Ascending aorta (tissue), 2 donors: ENCODE measurements at regions not wholly inside any gene's neighbourhood (a gene's known extent, or its start where the extent isn't known, plus 50 kb on each side); places are given as distances from the start of the nearest gene placed in this dataset.
"Not testable (repeated sequence)": the region's sequence is repeated elsewhere in the genome, so short reads cannot be mapped to it uniquely, and the experiment has no call there.

Experiments
- DNase-seq, 2 donors: peaks; one replicate each; pipeline ENCODE4 v3.0.0-alpha.2; 2019; ENCODE audit warnings: low spot score in 2 of 2
- H3K27ac ChIP-seq, 2 donors: fragments of 200-600 bp; sonication (generic); one replicate each; pipeline ENCODE4 v1.5.1; 2016 to 2017; ENCODE audit warnings: mild to moderate bottlenecking in 1 of 2
- H3K27me3 ChIP-seq: fragments of 200-600 bp; sonication (generic); one replicate; pipeline ENCODE4 v1.5.1; 2017
- H3K36me3 ChIP-seq, 2 donors: fragments of 200-600 bp; sonication (generic); one replicate each; pipeline ENCODE4 v1.5.1; 2016
- H3K4me1 ChIP-seq, 2 donors: fragments of 200-600 bp; sonication (generic); one replicate each; pipeline ENCODE4 v1.5.1; 2016 to 2017; ENCODE audit warnings: mild to moderate bottlenecking in 1 of 2
- H3K4me3 ChIP-seq, 2 donors: fragments of 200-600 bp; sonication (generic); one replicate each; pipeline ENCODE4 v1.5.1; 2016 to 2017; ENCODE audit warnings: mild to moderate bottlenecking in 1 of 2
- H3K9me3 ChIP-seq, 2 donors: fragments of 200-600 bp; sonication (generic); one replicate each; pipeline ENCODE4 v1.5.1; 2016
- CTCF ChIP-seq, 3 experiments: fragments of 200-600 bp in 2 of 3; fragments of 450-650 bp in 1 of 3; sonication (generic) in 2 of 3; IDR thresholded peaks; one replicate each; pipeline ENCODE4 v1.5.1; 2016 to 2019; ENCODE audit warnings: antibody characterized with exemption in 3 of 3, mild to moderate bottlenecking in 1 of 3, moderate library complexity in 1 of 3
- intact Hi-C: fragments of 100-400 bp; cut with DNase I; formaldehyde crosslinking; loops from one replicate; pipeline ENCODE4 v1.15.1; 2023

- TF ChIP-seq CTCF (IDR thresholded peaks at IDR 0.05), result no peak
- H3K27ac ChIP-seq, result no peak overlapping the region
- H3K36me3 ChIP-seq, result no peaks in the 10 kb centered on the region
- no peak overlapping the region for H3K4me3 ChIP-seq
- no peaks in the 10 kb centered on the region for H3K9me3 ChIP-seq
- intact Hi-C loops, result no loop called here
- H3K4me1 ChIP-seq, result no peaks in the 10 kb centered on the region
- DNase-seq, result no peak
- H3K27me3 ChIP-seq, result no peaks in the 10 kb centered on the region
Observed at GRCh38 chr5:166624573-166624972, 1666.9 kb upstream of the WWC1 start.

GRCh38 chr5:166625210-166625865 is 1666.1 kb upstream of the WWC1 start:
- no peaks in the 10 kb centered on the region for H3K4me1 ChIP-seq
- no peak for TF ChIP-seq CTCF (IDR thresholded peaks at IDR 0.05)
- H3K9me3 ChIP-seq, result no peaks in the 10 kb centered on the region
- H3K36me3 ChIP-seq, result no peaks in the 10 kb centered on the region
- DNase-seq, result no peak
- H3K4me3 ChIP-seq, result no peak overlapping the region
- H3K27me3 ChIP-seq, result no peaks in the 10 kb centered on the region
- intact Hi-C loops, result no loop called here
- no peak overlapping the region for H3K27ac ChIP-seq

- no peaks in the 10 kb centered on the region for H3K36me3 ChIP-seq
- H3K4me1 ChIP-seq, result no peaks in the 10 kb centered on the region
- no peaks in the 10 kb centered on the region for H3K9me3 ChIP-seq
- H3K27me3 ChIP-seq, result no peaks in the 10 kb centered on the region
- no peak overlapping the region for H3K27ac ChIP-seq
- H3K4me3 ChIP-seq, result no peak overlapping the region
- intact Hi-C loops, result no loop called here
- no peak for DNase-seq
- TF ChIP-seq CTCF (IDR thresholded peaks at IDR 0.05), result no peak
Observed at GRCh38 chr5:166637295-166637694, 1654.2 kb upstream of the WWC1 start.

- no peak overlapping the region for H3K4me3 ChIP-seq
- no peaks in the 10 kb centered on the region for H3K36me3 ChIP-seq
- no peaks in the 10 kb centered on the region for H3K4me1 ChIP-seq
- intact Hi-C loops, result no loop called here
- TF ChIP-seq CTCF (IDR thresholded peaks at IDR 0.05), result no peak
- no peak overlapping the region for H3K27ac ChIP-seq
- H3K27me3 ChIP-seq, result no peaks in the 10 kb centered on the region
- no peaks in the 10 kb centered on the region for H3K9me3 ChIP-seq
- no peak for DNase-seq
Observed at GRCh38 chr5:166639151-166639550, 1652.3 kb upstream of the WWC1 start.

- intact Hi-C loops, H3K27me3 ChIP-seq, H3K27ac ChIP-seq, H3K4me1 ChIP-seq, H3K9me3 ChIP-seq, H3K4me3 ChIP-seq, DNase-seq, H3K36me3 ChIP-seq: not testable (repeated sequence)
Observed at GRCh38 chr5:166640136-166640535, 1651.3 kb upstream of the WWC1 start.

- Histone ChIP-seq H3K27me3 (no peaks in the 10 kb centered on the region), H3K27ac (no peak overlapping the region), H3K9me3 (no peaks in the 10 kb centered on the region), H3K4me1 (no peaks in the 10 kb centered on the region), H3K36me3 (no peaks in the 10 kb centered on the region), H3K4me3 (no peak overlapping the region)
- intact Hi-C loops, result no loop called here
- TF ChIP-seq CTCF (IDR thresholded peaks at IDR 0.05), result no peak
- DNase-seq, result no peak
Observed at GRCh38 chr5:166648736-166649135, 1642.7 kb upstream of the WWC1 start.
